ENCODE measurements at regions not wholly inside any gene's neighbourhood (a gene's known extent, or its start where the extent isn't known, plus 50 kb on each side); places are given as distances from the start of the nearest gene placed in this dataset.

- TF ChIP-seq CTCF (IDR thresholded peaks at IDR 0.05; ENCODE audit: insufficient read depth, low read length, poor library complexity, severe bottlenecking): no peak
- Histone ChIP-seq H3K4me3 (replicated peaks; ENCODE audit: low read depth, low read length) (no peak overlapping the region), H3K27me3 (replicated peaks; ENCODE audit: control insufficient read depth, insufficient read depth, low read length) (no peaks in the 10 kb centered on the region), H3K36me3 (ENCODE audit: control insufficient read depth, insufficient read depth, low read length) (no peaks in the 10 kb centered on the region)
- no peak for DNase-seq (ENCODE audit: extremely low read depth, insufficient read length)
Measured at GRCh38 chr3:135326851-135327250, 531.8 kb downstream of the EPHB1 start.

- Histone ChIP-seq H3K36me3 (ENCODE audit: control insufficient read depth, insufficient read depth, low read length) (no peaks in the 10 kb centered on the region), H3K27me3 (replicated peaks; ENCODE audit: control insufficient read depth, insufficient read depth, low read length) (no peaks in the 10 kb centered on the region), H3K4me3 (replicated peaks; ENCODE audit: low read depth, low read length) (no peak overlapping the region)
- no peak for DNase-seq (ENCODE audit: extremely low read depth, insufficient read length)
- no peak for TF ChIP-seq CTCF (IDR thresholded peaks at IDR 0.05; ENCODE audit: insufficient read depth, low read length, poor library complexity, severe bottlenecking)
Measured at GRCh38 chr3:135328036-135328435, 533.0 kb downstream of the EPHB1 start.

GRCh38 chr3:135329479-135329878, 534.4 kb downstream of the EPHB1 start:
- H3K4me3 ChIP-seq (replicated peaks; ENCODE audit: low read depth, low read length): no peak overlapping the region
- TF ChIP-seq CTCF (IDR thresholded peaks at IDR 0.05; ENCODE audit: insufficient read depth, low read length, poor library complexity, severe bottlenecking): no peak
- no peak for DNase-seq (ENCODE audit: extremely low read depth, insufficient read length)

GRCh38 chr3:135337192-135337591, 542.1 kb downstream of the EPHB1 start:
- no peak for DNase-seq (ENCODE audit: extremely low read depth, insufficient read length)
- Histone ChIP-seq H3K36me3 (ENCODE audit: control insufficient read depth, insufficient read depth, low read length) (no peaks in the 10 kb centered on the region), H3K27me3 (replicated peaks; ENCODE audit: control insufficient read depth, insufficient read depth, low read length) (no peaks in the 10 kb centered on the region), H3K4me3 (replicated peaks; ENCODE audit: low read depth, low read length) (no peak overlapping the region)
- TF ChIP-seq CTCF (IDR thresholded peaks at IDR 0.05; ENCODE audit: insufficient read depth, low read length, poor library complexity, severe bottlenecking): no peak

More at GRCh38 chr3:135329479-135329878, 534.4 kb downstream of the EPHB1 start:
- no peaks in the 10 kb centered on the region for H3K36me3 ChIP-seq (ENCODE audit: control insufficient read depth, insufficient read depth, low read length)
- no peaks in the 10 kb centered on the region for H3K27me3 ChIP-seq (replicated peaks; ENCODE audit: control insufficient read depth, insufficient read depth, low read length)

GRCh38 chr3:135348690-135349089, 553.6 kb downstream of the EPHB1 start:
- no peak for TF ChIP-seq CTCF (IDR thresholded peaks at IDR 0.05; ENCODE audit: insufficient read depth, low read length, poor library complexity, severe bottlenecking)
- H3K4me3 ChIP-seq (replicated peaks; ENCODE audit: low read depth, low read length): no peak overlapping the region
- DNase-seq (ENCODE audit: extremely low read depth, insufficient read length): no peak
- H3K27me3 ChIP-seq (replicated peaks; ENCODE audit: control insufficient read depth, insufficient read depth, low read length): no peaks in the 10 kb centered on the region
- H3K36me3 ChIP-seq (ENCODE audit: control insufficient read depth, insufficient read depth, low read length): no peaks in the 10 kb centered on the region

GRCh38 chr3:135349254-135349948, 554.3 kb downstream of the EPHB1 start:
- H3K36me3 ChIP-seq (ENCODE audit: control insufficient read depth, insufficient read depth, low read length): no peaks in the 10 kb centered on the region
- DNase-seq (ENCODE audit: extremely low read depth, insufficient read length): no peak
- no peaks in the 10 kb centered on the region for H3K27me3 ChIP-seq (replicated peaks; ENCODE audit: control insufficient read depth, insufficient read depth, low read length)
- no peak for TF ChIP-seq CTCF (IDR thresholded peaks at IDR 0.05; ENCODE audit: insufficient read depth, low read length, poor library complexity, severe bottlenecking)
- no peak overlapping the region for H3K4me3 ChIP-seq (replicated peaks; ENCODE audit: low read depth, low read length)

Measured in GM06990 (cell line).